ENCODE measurements at regions not wholly inside any gene's neighbourhood (a gene's known extent, or its start where the extent isn't known, plus 50 kb on each side); places are given as distances from the start of the nearest gene placed in this dataset.
"Not testable (repeated sequence)": the region's sequence is repeated elsewhere in the genome, so short reads cannot be mapped to it uniquely, and the experiment has no call there.

- TF ChIP-seq, protein P1, sequence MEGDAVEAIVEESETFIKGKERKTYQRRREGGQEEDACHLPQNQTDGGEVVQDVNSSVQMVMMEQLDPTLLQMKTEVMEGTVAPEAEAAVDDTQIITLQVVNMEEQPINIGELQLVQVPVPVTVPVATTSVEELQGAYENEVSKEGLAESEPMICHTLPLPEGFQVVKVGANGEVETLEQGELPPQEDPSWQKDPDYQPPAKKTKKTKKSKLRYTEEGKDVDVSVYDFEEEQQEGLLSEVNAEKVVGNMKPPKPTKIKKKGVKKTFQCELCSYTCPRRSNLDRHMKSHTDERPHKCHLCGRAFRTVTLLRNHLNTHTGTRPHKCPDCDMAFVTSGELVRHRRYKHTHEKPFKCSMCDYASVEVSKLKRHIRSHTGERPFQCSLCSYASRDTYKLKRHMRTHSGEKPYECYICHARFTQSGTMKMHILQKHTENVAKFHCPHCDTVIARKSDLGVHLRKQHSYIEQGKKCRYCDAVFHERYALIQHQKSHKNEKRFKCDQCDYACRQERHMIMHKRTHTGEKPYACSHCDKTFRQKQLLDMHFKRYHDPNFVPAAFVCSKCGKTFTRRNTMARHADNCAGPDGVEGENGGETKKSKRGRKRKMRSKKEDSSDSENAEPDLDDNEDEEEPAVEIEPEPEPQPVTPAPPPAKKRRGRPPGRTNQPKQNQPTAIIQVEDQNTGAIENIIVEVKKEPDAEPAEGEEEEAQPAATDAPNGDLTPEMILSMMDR (IDR thresholded peaks at IDR 0.05), result peak; percentile 75
- Histone ChIP-seq H3K4me1 (ENCODE audit: control insufficient read depth in 1 of 2, insufficient read depth in 2 of 2, low read length in 2 of 2) (peaks cover 25 to 29% of the 10 kb centered on the region in 2 donors), H3K9ac (ENCODE audit: insufficient read depth, low read length, poor library complexity, severe bottlenecking) (peak overlapping the region; percentile 92), H3K4me2 (replicated peaks; ENCODE audit: extremely low read depth, low read length, poor library complexity, severe bottlenecking) (peak overlapping the region; percentile 89), H3K27ac (ENCODE audit: low read depth in 1 of 2, low read length in 2 of 2) (peak overlapping the region; percentile 94 to 96), H3K4me3 (replicated peaks in 1 of 3; ENCODE audit: low read depth in 2 of 3, low read length in 3 of 3) (peak overlapping the region; percentile 85 to 96 (median 93)), H2AFZ (ENCODE audit: insufficient read depth, low read depth, low read length, poor library complexity, severe bottlenecking) (peak overlapping the region; percentile 79), H3K79me2 (ENCODE audit: insufficient read depth, low read length) (peaks cover 42% of the 10 kb centered on the region), H3K27me3 (ENCODE audit: control insufficient read depth in 2 of 2, insufficient read depth in 2 of 2, low read length in 2 of 2) (peaks cover 0 to 10% of the 10 kb centered on the region in 2 donors), H4K20me1 (ENCODE audit: insufficient read depth, low read length) (no peaks in the 10 kb centered on the region), H3K36me3 (replicated peaks in 1 of 2; ENCODE audit: control insufficient read depth in 1 of 2, insufficient read depth in 2 of 2, low read length in 2 of 2) (peaks cover 22 to 40% of the 10 kb centered on the region in 2 donors), H3K9me3 (replicated peaks in 1 of 2; ENCODE audit: control insufficient read depth in 1 of 2, insufficient read depth in 1 of 2, low read length in 2 of 2) (no peaks in the 10 kb centered on the region)
- H3K27ac Mint-ChIP-seq, result peak overlapping the region; percentile 93 to 99 (median 97)
- intact Hi-C loops (cut with micrococcal nuclease), result loop anchor here in 1 of 2 donors (1.0 kb wide), 1 partner anchor 11 kb away; no protein-coding TSS in a partner anchor
- peak; percentile 96 to 98 (median 98) for DNase-seq
- peaks cover 11 to 23% (median 23%) of the 10 kb centered on the region in 3 donors for H3K27me3 Mint-ChIP-seq (ENCODE audit: low read depth in 3 of 3)
- peaks cover 33% of the 10 kb centered on the region for H3K4me1 Mint-ChIP-seq
- 2% methylated on average over 32 of the region's 40 CpGs for WGBS (ENCODE audit: insufficient coverage)
- H3K36me3 Mint-ChIP-seq, result peaks cover 29 to 41% of the 10 kb centered on the region in 2 donors
- H3K4me3 Mint-ChIP-seq, result peak overlapping the region; percentile 91 to 97
- peaks cover 0 to 5% (median 0%) of the 10 kb centered on the region in 7 donors for H3K9me3 Mint-ChIP-seq
These were observed 52.2 kb upstream of the SEC14L1 start for GRCh38 chr17:77088455-77089123.

DNA sequence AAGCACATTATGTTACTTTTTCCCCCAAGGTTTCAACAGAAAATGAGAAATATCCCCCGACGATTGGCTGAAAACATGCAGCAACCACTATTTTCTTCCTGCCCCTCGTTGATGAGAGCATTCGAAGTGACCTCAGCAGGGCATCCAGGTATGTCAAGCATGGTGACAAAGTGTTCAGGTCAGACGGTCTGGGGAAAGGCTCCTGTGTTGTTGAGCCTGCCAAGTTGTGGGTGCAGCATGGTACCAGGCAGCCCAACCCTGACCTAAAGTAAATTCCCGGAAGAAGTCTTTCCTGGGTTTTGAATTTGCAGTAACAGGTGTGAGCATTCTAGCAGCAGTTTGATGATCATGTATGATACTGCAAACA is 51.7 kb upstream of the SEC14L1 start:
- Mint-ChIP-seq H3K27ac (peak overlapping the region; percentile 93 to 99 (median 97)), H3K9me3 (peaks cover 0 to 5% (median 0%) of the 10 kb centered on the region in 7 donors), H3K27me3 (ENCODE audit: low read depth in 3 of 3) (peaks cover 11 to 23% (median 23%) of the 10 kb centered on the region in 3 donors), H3K4me1 (peaks cover 33% of the 10 kb centered on the region), H3K4me3 (peak overlapping the region; percentile 91 to 97), H3K36me3 (peaks cover 35 to 47% of the 10 kb centered on the region in 2 donors)
- 0% methylated on average over 4 of the region's 6 CpGs for WGBS (ENCODE audit: insufficient coverage)
- peak in 1 of 3 donors; percentile 9 for DNase-seq
- Histone ChIP-seq H4K20me1 (ENCODE audit: insufficient read depth, low read length) (no peaks in the 10 kb centered on the region), H2AFZ (ENCODE audit: insufficient read depth, low read depth, low read length, poor library complexity, severe bottlenecking) (peak overlapping the region; percentile 79), H3K27ac (ENCODE audit: low read depth in 1 of 2, low read length in 2 of 2) (peak overlapping the region; percentile 94 to 96), H3K79me2 (ENCODE audit: insufficient read depth, low read length) (peaks cover 43% of the 10 kb centered on the region), H3K4me3 (replicated peaks in 1 of 3; ENCODE audit: low read depth in 2 of 3, low read length in 3 of 3) (peak overlapping the region; percentile 85 to 96 (median 93)), H3K27me3 (ENCODE audit: control insufficient read depth in 2 of 2, insufficient read depth in 2 of 2, low read length in 2 of 2) (peaks cover 0 to 10% of the 10 kb centered on the region in 2 donors), H3K9ac (ENCODE audit: insufficient read depth, low read length, poor library complexity, severe bottlenecking) (peak overlapping the region; percentile 92), H3K9me3 (replicated peaks in 1 of 2; ENCODE audit: control insufficient read depth in 1 of 2, insufficient read depth in 1 of 2, low read length in 2 of 2) (no peaks in the 10 kb centered on the region), H3K36me3 (replicated peaks in 1 of 2; ENCODE audit: control insufficient read depth in 1 of 2, insufficient read depth in 2 of 2, low read length in 2 of 2) (peaks cover 27 to 45% of the 10 kb centered on the region in 2 donors), H3K4me2 (replicated peaks; ENCODE audit: extremely low read depth, low read length, poor library complexity, severe bottlenecking) (peak overlapping the region; percentile 89), H3K4me1 (ENCODE audit: control insufficient read depth in 1 of 2, insufficient read depth in 2 of 2, low read length in 2 of 2) (peaks cover 25 to 29% of the 10 kb centered on the region in 2 donors)
- TF ChIP-seq, protein P1 (IDR thresholded peaks at IDR 0.05), result no peak
- intact Hi-C loops (cut with micrococcal nuclease), result no loop called here

- H3K4me3 Mint-ChIP-seq; H3K9me3 Mint-ChIP-seq; H2AFZ ChIP-seq (ENCODE audit: insufficient read depth, low read depth, low read length, poor library complexity, severe bottlenecking); H3K27me3 ChIP-seq (ENCODE audit: control insufficient read depth in 2 of 2, insufficient read depth in 2 of 2, low read length in 2 of 2); H3K4me2 ChIP-seq (replicated peaks; ENCODE audit: extremely low read depth, low read length, poor library complexity, severe bottlenecking); H3K9ac ChIP-seq (ENCODE audit: insufficient read depth, low read length, poor library complexity, severe bottlenecking); H3K9me3 ChIP-seq (replicated peaks in 1 of 2; ENCODE audit: control insufficient read depth in 1 of 2, insufficient read depth in 1 of 2, low read length in 2 of 2); H4K20me1 ChIP-seq (ENCODE audit: insufficient read depth, low read length); intact Hi-C loops (cut with micrococcal nuclease); DNase-seq: not testable (repeated sequence)
- Histone ChIP-seq H3K79me2 (ENCODE audit: insufficient read depth, low read length) (peaks cover 43% of the 10 kb centered on the region), H3K36me3 (replicated peaks in 1 of 2; ENCODE audit: control insufficient read depth in 1 of 2, insufficient read depth in 2 of 2, low read length in 2 of 2) (peaks cover 36 to 54% of the 10 kb centered on the region in 2 donors), H3K4me1 (ENCODE audit: control insufficient read depth in 1 of 2, insufficient read depth in 2 of 2, low read length in 2 of 2) (peaks cover 25 to 29% of the 10 kb centered on the region in 2 donors), H3K27ac (ENCODE audit: low read depth in 1 of 2, low read length in 2 of 2) (peak overlapping the region; percentile 17 to 96), H3K4me3 (replicated peaks in 1 of 3; ENCODE audit: low read depth in 2 of 3, low read length in 3 of 3) (peak overlapping the region in 1 of 3 experiments; percentile 85)
- H3K4me1 Mint-ChIP-seq, result peaks cover 33% of the 10 kb centered on the region
- peaks cover 41 to 55% of the 10 kb centered on the region in 2 donors for H3K36me3 Mint-ChIP-seq
- H3K27me3 Mint-ChIP-seq (ENCODE audit: low read depth in 3 of 3), result peaks cover 4 to 15% (median 14%) of the 10 kb centered on the region in 3 donors
- peak overlapping the region; percentile 2 to 99 (median 97) for H3K27ac Mint-ChIP-seq
- WGBS (ENCODE audit: insufficient coverage), result 98% methylated on average over 8 of the region's 10 CpGs
These were observed 50.8 kb upstream of the SEC14L1 start for GRCh38 chr17:77089949-77090348.

All from CD14-positive monocyte (primary cell).